GM12892 (cell line): ENCODE measurements at regions not wholly inside any gene's neighbourhood (a gene's known extent, or its start where the extent isn't known, plus 50 kb on each side); places are given as distances from the start of the nearest gene placed in this dataset.

Source experiments
- POLR2A ChIP-seq: IDR thresholded peaks from 2 replicates; pipeline ENCODE4 v1.6.1; 2011; ENCODE audit warnings: low read depth, low read length, control low read depth
- POLR2AphosphoS5 ChIP-seq: IDR thresholded peaks from 2 replicates; pipeline ENCODE4 v1.6.1; 2011; ENCODE audit warnings: low read depth, low read length, control low read depth

- no peak for TF ChIP-seq POLR2A
- TF ChIP-seq POLR2AphosphoS5: no peak
Observed at GRCh38 chr2:52933878-52934277, 833.7 kb upstream of the CHAC2 start.
